NOMO-1 treated with DMSO at 0.1 percent for 48 hours (cell line): ENCODE measurements at regions not wholly inside any gene's neighbourhood (a gene's known extent, or its start where the extent isn't known, plus 50 kb on each side); places are given as distances from the start of the nearest gene placed in this dataset.

Experiments used
- DNase-seq: peaks from one replicate; lab custom pipeline; 2025; ENCODE audit not compliant: unreplicated experiment; lab: John Stamatoyannopoulos, UW

GRCh38 chr5:73295447-73295846 lies 122.5 kb downstream of the TMEM174 start:
- no peak for DNase-seq

- no peak for DNase-seq
These were observed 119.9 kb downstream of the TMEM174 start for GRCh38 chr5:73292816-73293459.

GRCh38 chr5:73291873-73292272 lies 118.9 kb downstream of the TMEM174 start:
- DNase-seq = no peak

- no peak for DNase-seq
These were observed 117.2 kb downstream of the TMEM174 start for GRCh38 chr5:73290242-73290641.

GRCh38 chr5:73288803-73289720 lies 116.1 kb downstream of the TMEM174 start:
- no peak for DNase-seq

GRCh38 chr5:73286896-73287295 lies 113.9 kb downstream of the TMEM174 start:
- DNase-seq = no peak

- no peak for DNase-seq
These were observed 112.0 kb downstream of the TMEM174 start for GRCh38 chr5:73284985-73285384.

- DNase-seq = no peak
These were observed 111.3 kb downstream of the TMEM174 start for GRCh38 chr5:73284220-73284795.

- no peak for DNase-seq
These were observed 109.9 kb downstream of the TMEM174 start for GRCh38 chr5:73282923-73283322.

GRCh38 chr5:73282383-73282782 lies 109.4 kb downstream of the TMEM174 start:
- no peak for DNase-seq

GRCh38 chr5:73280821-73281746 lies 108.1 kb downstream of the TMEM174 start:
- DNase-seq = no peak

GRCh38 chr5:73280386-73280785 lies 107.4 kb downstream of the TMEM174 start:
- DNase-seq = no peak

GRCh38 chr5:73279805-73280204 lies 106.8 kb downstream of the TMEM174 start:
- DNase-seq = no peak

GRCh38 chr5:73278693-73279092 lies 105.7 kb downstream of the TMEM174 start:
- DNase-seq = no peak

- no peak for DNase-seq
These were observed 102.1 kb downstream of the TMEM174 start for GRCh38 chr5:73274881-73275663.

- DNase-seq = no peak
These were observed 101.1 kb downstream of the TMEM174 start for GRCh38 chr5:73274121-73274520.

GRCh38 chr5:73273379-73274050 lies 100.5 kb downstream of the TMEM174 start:
- DNase-seq = no peak

- DNase-seq = no peak
These were observed 99.4 kb downstream of the TMEM174 start for GRCh38 chr5:73272351-73272750.

GRCh38 chr5:73268826-73269225 lies 95.8 kb downstream of the TMEM174 start:
- DNase-seq = no peak
